HG03066 (cell line): ENCODE measurements at regions not wholly inside any gene's neighbourhood (a gene's known extent, or its start where the extent isn't known, plus 50 kb on each side); places are given as distances from the start of the nearest gene placed in this dataset.

Source experiments
- ATAC-seq: cut with Tn5 transposase; IDR thresholded peaks from one replicate; pipeline ENCODE4 v1.9.1; 2021; ENCODE audit warnings: low read depth; ENCODE audit not compliant: unreplicated experiment

- no peak for ATAC-seq
Measured at GRCh38 chr16:88276591-88276990, 106.2 kb upstream of the ZNF469 start.

- no peak for ATAC-seq
Measured at GRCh38 chr16:88279998-88280397, 102.8 kb upstream of the ZNF469 start.

GRCh38 chr16:88281858-88282563, 100.7 kb upstream of the ZNF469 start:
- ATAC-seq, result no peak

- no peak for ATAC-seq
Measured at GRCh38 chr16:88282564-88283395, 100.0 kb upstream of the ZNF469 start.

- no peak for ATAC-seq
Measured at GRCh38 chr16:88283596-88283995, 99.2 kb upstream of the ZNF469 start.

- ATAC-seq, result no peak
Measured at GRCh38 chr16:88284101-88284500, 98.7 kb upstream of the ZNF469 start.

GRCh38 chr16:88284626-88285513, 97.9 kb upstream of the ZNF469 start:
- ATAC-seq, result no peak

GRCh38 chr16:88285514-88285822, 97.3 kb upstream of the ZNF469 start:
- no peak for ATAC-seq

- ATAC-seq, result no peak
Measured at GRCh38 chr16:88286301-88286923, 96.3 kb upstream of the ZNF469 start.

GRCh38 chr16:88287219-88287618, 95.5 kb upstream of the ZNF469 start:
- no peak for ATAC-seq

- ATAC-seq, result no peak
Measured at GRCh38 chr16:88288303-88288702, 94.5 kb upstream of the ZNF469 start.

GRCh38 chr16:88289001-88289400, 93.8 kb upstream of the ZNF469 start:
- no peak for ATAC-seq

- no peak for ATAC-seq
Measured at GRCh38 chr16:88289561-88289960, 93.2 kb upstream of the ZNF469 start.

GRCh38 chr16:88289968-88290401, 92.8 kb upstream of the ZNF469 start:
- no peak for ATAC-seq

- no peak for ATAC-seq
Measured at GRCh38 chr16:88290850-88291830, 91.6 kb upstream of the ZNF469 start.

GRCh38 chr16:88292007-88292970, 90.5 kb upstream of the ZNF469 start:
- no peak for ATAC-seq

- ATAC-seq, result no peak
Measured at GRCh38 chr16:88293097-88293496, 89.7 kb upstream of the ZNF469 start.

GRCh38 chr16:88295671-88296436, 86.9 kb upstream of the ZNF469 start:
- ATAC-seq, result no peak
